ENCODE measurements at regions not wholly inside any gene's neighbourhood (a gene's known extent, or its start where the extent isn't known, plus 50 kb on each side); places are given as distances from the start of the nearest gene placed in this dataset.

DNA sequence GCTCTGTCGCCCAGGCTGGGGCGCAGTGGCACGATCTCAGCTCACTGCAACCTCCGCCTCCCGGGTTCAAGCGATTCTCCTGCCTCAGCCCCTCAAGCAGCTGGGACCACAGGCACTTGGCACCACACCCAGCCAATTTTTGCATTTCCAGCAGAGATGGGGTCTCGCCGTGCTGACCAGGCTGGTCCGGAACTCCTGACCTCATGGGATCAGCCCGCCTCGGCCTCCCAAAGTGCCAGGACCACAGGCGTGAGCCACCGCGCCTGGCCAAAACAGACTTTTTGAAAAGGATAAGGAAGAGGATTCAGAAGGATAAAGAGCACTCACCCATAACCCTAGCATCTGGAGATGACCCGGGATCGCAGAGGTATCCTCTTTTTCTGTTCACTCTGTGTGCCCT lies 224.5 kb upstream of the AGTR2 start:
- H3K36me3 Mint-ChIP-seq (ENCODE audit: unreplicated experiment) = no peaks in the 10 kb centered on the region
- no peak for TF ChIP-seq CTCF (IDR thresholded peaks at IDR 0.05; ENCODE audit: partially characterized antibody, unreplicated experiment)

DNA sequence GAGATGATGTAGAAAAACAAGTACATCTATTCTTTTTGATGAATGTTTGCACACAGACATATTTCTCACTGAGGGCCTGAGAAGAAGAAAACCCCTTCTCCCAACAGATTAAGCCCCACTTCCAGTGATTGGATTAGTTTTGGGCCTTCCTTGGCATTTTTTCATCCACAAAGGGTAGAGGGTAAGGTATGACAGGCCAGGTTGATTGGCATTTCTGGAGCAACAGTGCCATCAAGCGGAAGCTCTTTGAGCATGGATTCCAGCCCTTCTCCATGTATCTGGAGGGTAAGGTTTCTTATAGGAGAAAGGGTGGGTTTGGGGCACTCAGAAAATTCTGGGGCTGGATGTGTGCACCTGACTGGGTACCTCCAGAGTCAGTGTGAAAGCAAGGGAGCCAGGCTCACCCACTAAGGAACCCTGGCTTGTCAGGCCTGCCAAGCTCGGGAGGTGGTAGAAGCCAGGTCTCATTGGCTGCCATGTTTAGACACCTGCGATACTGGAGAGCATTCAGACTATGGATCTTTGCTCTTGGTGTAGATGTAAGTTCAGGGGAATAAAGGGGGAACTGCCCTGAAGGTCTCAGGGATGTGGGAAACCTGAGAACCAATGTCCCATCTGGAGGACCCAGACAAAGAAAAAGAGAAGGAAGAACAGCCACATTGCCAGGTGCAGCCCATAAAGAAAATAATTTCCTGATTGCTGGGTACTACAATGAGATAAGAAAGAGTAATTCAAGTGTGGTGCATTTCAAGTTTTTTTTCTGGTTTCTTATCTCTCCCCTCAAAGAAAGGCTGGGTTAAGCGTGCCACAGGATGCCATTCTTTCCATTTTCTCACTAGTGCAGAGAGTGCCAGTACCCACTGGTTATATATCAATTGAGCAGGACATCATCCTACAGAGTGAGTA lies 222.3 kb upstream of the AGTR2 start:
- no peaks in the 10 kb centered on the region for H3K36me3 Mint-ChIP-seq (ENCODE audit: unreplicated experiment)
- H3K4me1 Mint-ChIP-seq (ENCODE audit: low read depth, unreplicated experiment) = no peaks in the 10 kb centered on the region
- H3K4me3 Mint-ChIP-seq (ENCODE audit: unreplicated experiment) = no peak overlapping the region
- H3K9me3 Mint-ChIP-seq (ENCODE audit: unreplicated experiment) = peaks cover 4% of the 10 kb centered on the region
- H3K27me3 Mint-ChIP-seq (ENCODE audit: unreplicated experiment) = no peaks in the 10 kb centered on the region
- H3K27ac Mint-ChIP-seq (ENCODE audit: unreplicated experiment) = no peak overlapping the region
- no peak for TF ChIP-seq CTCF (IDR thresholded peaks at IDR 0.05; ENCODE audit: partially characterized antibody, unreplicated experiment)
- DNase-seq = no peak

More for the DNA sequence above, 224.5 kb upstream of the AGTR2 start:
- no peak overlapping the region for H3K4me3 Mint-ChIP-seq (ENCODE audit: unreplicated experiment)
- H3K9me3 Mint-ChIP-seq (ENCODE audit: unreplicated experiment) = peaks cover 3% of the 10 kb centered on the region
- H3K4me1 Mint-ChIP-seq (ENCODE audit: low read depth, unreplicated experiment) = no peaks in the 10 kb centered on the region
- no peak overlapping the region for H3K27ac Mint-ChIP-seq (ENCODE audit: unreplicated experiment)
- no peak for DNase-seq
- no peaks in the 10 kb centered on the region for H3K27me3 Mint-ChIP-seq (ENCODE audit: unreplicated experiment)

DNA sequence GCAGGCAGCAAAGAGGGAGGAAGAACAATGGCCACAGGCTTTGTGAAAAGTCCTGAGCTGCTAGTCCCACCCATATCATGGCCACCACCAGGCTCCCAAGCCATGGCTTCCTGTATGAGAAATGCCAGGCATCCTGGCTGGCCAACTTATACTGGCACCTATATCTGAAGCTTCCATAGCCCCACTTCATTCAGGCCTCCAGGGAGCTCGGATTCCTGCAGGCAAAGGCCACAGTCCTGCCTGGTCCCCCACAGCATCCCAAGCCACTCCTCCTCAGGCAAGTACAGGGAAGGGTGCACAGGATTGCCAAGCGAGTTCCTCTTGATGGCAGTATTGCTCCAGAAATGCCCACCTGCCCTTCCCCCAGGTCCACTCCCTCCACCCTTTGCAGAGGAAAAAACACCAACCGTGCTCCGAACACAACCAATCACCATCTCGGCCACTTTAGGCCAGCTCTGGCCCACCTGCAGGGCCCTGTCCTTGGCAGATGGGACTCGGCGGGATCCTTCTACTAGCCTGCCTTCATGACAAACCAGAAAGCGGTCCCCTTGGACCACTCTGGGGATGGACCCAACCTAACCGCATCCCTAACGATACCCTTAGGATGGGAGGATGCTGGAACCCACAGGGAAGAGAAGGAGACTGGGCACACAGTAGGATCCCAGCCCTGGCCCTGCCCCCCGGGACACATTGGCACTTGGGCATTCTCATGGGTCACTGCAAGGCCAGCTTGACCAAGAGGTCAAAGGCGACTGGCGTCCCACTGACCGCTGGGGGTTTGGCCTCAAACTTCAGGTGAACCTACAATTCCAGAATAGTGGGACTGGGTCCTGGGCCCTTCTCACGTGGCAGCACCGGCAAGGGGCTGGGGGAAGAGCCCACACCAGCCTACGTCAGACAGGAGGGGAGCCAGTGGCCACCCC lies 220.4 kb upstream of the AGTR2 start:
- Mint-ChIP-seq H3K27me3 (ENCODE audit: unreplicated experiment) (no peaks in the 10 kb centered on the region), H3K4me1 (ENCODE audit: low read depth, unreplicated experiment) (no peaks in the 10 kb centered on the region), H3K9me3 (ENCODE audit: unreplicated experiment) (peaks cover 4% of the 10 kb centered on the region), H3K36me3 (ENCODE audit: unreplicated experiment) (no peaks in the 10 kb centered on the region), H3K27ac (ENCODE audit: unreplicated experiment) (no peak overlapping the region), H3K4me3 (ENCODE audit: unreplicated experiment) (no peak overlapping the region)
- no peak for DNase-seq
- no peak for TF ChIP-seq CTCF (IDR thresholded peaks at IDR 0.05; ENCODE audit: partially characterized antibody, unreplicated experiment)

GRCh38 chrX:115952417-115953092 lies 218.0 kb upstream of the AGTR2 start:
- Mint-ChIP-seq H3K4me3 (ENCODE audit: unreplicated experiment) (no peak overlapping the region), H3K27me3 (ENCODE audit: unreplicated experiment) (no peaks in the 10 kb centered on the region), H3K9me3 (ENCODE audit: unreplicated experiment) (peaks cover 2% of the 10 kb centered on the region), H3K4me1 (ENCODE audit: low read depth, unreplicated experiment) (no peaks in the 10 kb centered on the region), H3K36me3 (ENCODE audit: unreplicated experiment) (no peaks in the 10 kb centered on the region), H3K27ac (ENCODE audit: unreplicated experiment) (no peak overlapping the region)
- no peak for DNase-seq
- no peak for TF ChIP-seq CTCF (IDR thresholded peaks at IDR 0.05; ENCODE audit: partially characterized antibody, unreplicated experiment)

All from glutamatergic neuron (in vitro differentiated cells).